IPS-NIHi7 (cell line): ENCODE measurements at regions not wholly inside any gene's neighbourhood (a gene's known extent, or its start where the extent isn't known, plus 50 kb on each side); places are given as distances from the start of the nearest gene placed in this dataset.
A peak's percentile ranks its signal among the peaks of the same experiment; 100 is the strongest.
"Not testable (repeated sequence)": the region's sequence is repeated elsewhere in the genome, so short reads cannot be mapped to it uniquely, and the experiment has no call there.

Source experiments
- DNase-seq: peaks from one replicate; pipeline ENCODE4 v3.0.0; 2012; ENCODE audit warnings: mixed read lengths; ENCODE audit errors: extremely low spot score

GRCh38 chr6:149237464-149237863, 80.0 kb upstream of the TAB2 start:
- DNase-seq: no peak

- DNase-seq: no peak
Observed at GRCh38 chr6:149239573-149240209, 77.8 kb upstream of the TAB2 start.

GRCh38 chr6:149242883-149243282, 74.6 kb upstream of the TAB2 start:
- DNase-seq: no peak

GRCh38 chr6:149244105-149244504, 73.4 kb upstream of the TAB2 start:
- no peak for DNase-seq

GRCh38 chr6:149246691-149247384, 70.7 kb upstream of the TAB2 start:
- DNase-seq: no peak

GRCh38 chr6:149247385-149247763, 70.1 kb upstream of the TAB2 start:
- no peak for DNase-seq

GRCh38 chr6:149248263-149248662, 69.2 kb upstream of the TAB2 start:
- DNase-seq: not testable (repeated sequence)

- no peak for DNase-seq
Observed at GRCh38 chr6:149248693-149249369, 68.7 kb upstream of the TAB2 start.

- no peak for DNase-seq
Observed at GRCh38 chr6:149249370-149250357, 67.8 kb upstream of the TAB2 start.

- no peak for DNase-seq
Observed at GRCh38 chr6:149250951-149251350, 66.6 kb upstream of the TAB2 start.

- no peak for DNase-seq
Observed at GRCh38 chr6:149252622-149253021, 64.9 kb upstream of the TAB2 start.

- DNase-seq: no peak
Observed at GRCh38 chr6:149254253-149254652, 63.3 kb upstream of the TAB2 start.

- DNase-seq: no peak
Observed at GRCh38 chr6:149259753-149260152, 57.8 kb upstream of the TAB2 start.

GRCh38 chr6:149260214-149260874, 57.2 kb upstream of the TAB2 start:
- DNase-seq: no peak

GRCh38 chr6:149261364-149262040, 56.0 kb upstream of the TAB2 start:
- no peak for DNase-seq

- no peak for DNase-seq
Observed at GRCh38 chr6:149263321-149263720, 54.2 kb upstream of the TAB2 start.

GRCh38 chr6:149264629-149265028, 52.9 kb upstream of the TAB2 start:
- peak; percentile 18 for DNase-seq

GRCh38 chr6:149265945-149266344, 51.6 kb upstream of the TAB2 start:
- DNase-seq: no peak

GRCh38 chr6:149266659-149267058, 50.9 kb upstream of the TAB2 start:
- DNase-seq: no peak

GRCh38 chr6:149267072-149267471, 50.4 kb upstream of the TAB2 start:
- DNase-seq: no peak
